K562 (cell line): ENCODE measurements at regions not wholly inside any gene's neighbourhood (a gene's known extent, or its start where the extent isn't known, plus 50 kb on each side); places are given as distances from the start of the nearest gene placed in this dataset.

Source experiments
- ADNP ChIP-seq: fragments of 200-800 bp; sonication (Bioruptor generic); IDR thresholded peaks from 2 replicates; pipeline ENCODE4 v1.6.1; 2016; ENCODE audit warnings: missing genetic modification characterization, missing compliant biosample characterization
- HDAC2 ChIP-seq: fragments of 450-650 bp; IDR thresholded peaks from 2 replicates; pipeline ENCODE4 v1.6.1; 2016; ENCODE audit warnings: mild to moderate bottlenecking
- RBM25 ChIP-seq: fragments of 200-400 bp; formaldehyde crosslinking; IDR thresholded peaks from 2 replicates; pipeline ENCODE4 v1.6.1; 2018; ENCODE audit warnings: low read length, low read depth, moderate library complexity; ENCODE audit not compliant: severe bottlenecking
- TF ChIP-seq, protein P1 (sequence below): fragments of 450-650 bp; IDR thresholded peaks from 2 replicates; pipeline ENCODE4 v1.6.1; 2016; ENCODE audit warnings: mild to moderate bottlenecking, moderate library complexity
- TF ChIP-seq, protein P2 (sequence below), 3 experiments: fragments of 200-800 bp in 1 of 3; fragments of 250-450 bp in 1 of 3; fragments of 450-650 bp in 1 of 3; sonication (Bioruptor Pico) in 1 of 3; sonication (Bioruptor generic) in 1 of 3; formaldehyde crosslinking in 1 of 3; IDR thresholded peaks; 2 replicates each; pipeline versions ENCODE4 v1.6.1 to v1.8.0; 2016 to 2022; ENCODE audit warnings: mild to moderate bottlenecking in 2 of 3, missing genetic modification characterization in 2 of 3, missing compliant biosample characterization in 1 of 3, moderate library complexity in 1 of 3
- TF ChIP-seq, protein P3 (sequence below): sonication (generic); formaldehyde crosslinking; IDR thresholded peaks from 2 replicates; pipeline ENCODE4 v1.8.0; 2023; ENCODE audit warnings: mild to moderate bottlenecking, missing genetic modification reagents

DNA sequence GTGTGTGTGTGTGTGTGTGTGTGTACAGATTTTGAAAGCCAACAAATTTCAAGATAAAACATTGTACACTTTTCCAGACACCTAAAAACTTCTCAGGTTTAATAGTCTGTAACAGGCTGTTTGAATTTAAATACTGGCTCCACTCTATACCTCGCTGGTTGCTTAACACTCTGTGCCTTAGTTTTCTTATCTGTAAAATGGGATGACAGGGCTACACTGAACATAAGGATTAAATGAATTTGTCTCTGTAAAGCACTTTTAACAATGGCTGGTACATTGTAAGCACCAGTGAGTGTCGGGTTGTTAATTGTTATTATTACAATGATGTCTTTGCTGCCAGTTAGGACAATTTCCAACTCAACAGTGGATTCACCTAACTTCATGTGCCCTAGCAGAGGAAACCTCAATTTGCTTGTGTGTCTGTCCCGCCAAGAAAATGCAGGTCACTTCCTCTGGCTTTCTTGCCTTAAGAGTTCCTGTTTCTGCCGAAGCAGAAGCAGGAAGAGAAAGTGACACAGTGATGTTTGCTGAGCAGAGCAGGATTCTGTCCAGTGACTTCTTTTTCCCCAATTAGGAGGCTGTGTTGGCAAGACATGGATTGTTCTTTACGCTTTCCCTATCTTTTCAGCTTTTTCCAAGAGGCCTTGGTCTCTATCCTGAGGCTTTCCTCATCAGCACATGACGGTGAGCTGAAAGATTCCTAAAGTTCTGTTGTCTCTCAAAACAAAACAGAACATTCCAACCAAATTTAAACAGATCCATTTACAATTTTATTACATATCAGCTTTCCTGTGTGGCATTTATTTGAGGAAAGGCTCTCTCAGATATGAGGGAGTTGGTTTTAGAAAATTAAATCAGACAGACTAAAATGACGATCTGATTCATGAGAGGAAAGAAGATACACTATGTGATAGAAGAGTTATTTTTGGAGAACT is 154.1 kb upstream of the ATP2B1 start (continued):
- TF ChIP-seq, protein P1, sequence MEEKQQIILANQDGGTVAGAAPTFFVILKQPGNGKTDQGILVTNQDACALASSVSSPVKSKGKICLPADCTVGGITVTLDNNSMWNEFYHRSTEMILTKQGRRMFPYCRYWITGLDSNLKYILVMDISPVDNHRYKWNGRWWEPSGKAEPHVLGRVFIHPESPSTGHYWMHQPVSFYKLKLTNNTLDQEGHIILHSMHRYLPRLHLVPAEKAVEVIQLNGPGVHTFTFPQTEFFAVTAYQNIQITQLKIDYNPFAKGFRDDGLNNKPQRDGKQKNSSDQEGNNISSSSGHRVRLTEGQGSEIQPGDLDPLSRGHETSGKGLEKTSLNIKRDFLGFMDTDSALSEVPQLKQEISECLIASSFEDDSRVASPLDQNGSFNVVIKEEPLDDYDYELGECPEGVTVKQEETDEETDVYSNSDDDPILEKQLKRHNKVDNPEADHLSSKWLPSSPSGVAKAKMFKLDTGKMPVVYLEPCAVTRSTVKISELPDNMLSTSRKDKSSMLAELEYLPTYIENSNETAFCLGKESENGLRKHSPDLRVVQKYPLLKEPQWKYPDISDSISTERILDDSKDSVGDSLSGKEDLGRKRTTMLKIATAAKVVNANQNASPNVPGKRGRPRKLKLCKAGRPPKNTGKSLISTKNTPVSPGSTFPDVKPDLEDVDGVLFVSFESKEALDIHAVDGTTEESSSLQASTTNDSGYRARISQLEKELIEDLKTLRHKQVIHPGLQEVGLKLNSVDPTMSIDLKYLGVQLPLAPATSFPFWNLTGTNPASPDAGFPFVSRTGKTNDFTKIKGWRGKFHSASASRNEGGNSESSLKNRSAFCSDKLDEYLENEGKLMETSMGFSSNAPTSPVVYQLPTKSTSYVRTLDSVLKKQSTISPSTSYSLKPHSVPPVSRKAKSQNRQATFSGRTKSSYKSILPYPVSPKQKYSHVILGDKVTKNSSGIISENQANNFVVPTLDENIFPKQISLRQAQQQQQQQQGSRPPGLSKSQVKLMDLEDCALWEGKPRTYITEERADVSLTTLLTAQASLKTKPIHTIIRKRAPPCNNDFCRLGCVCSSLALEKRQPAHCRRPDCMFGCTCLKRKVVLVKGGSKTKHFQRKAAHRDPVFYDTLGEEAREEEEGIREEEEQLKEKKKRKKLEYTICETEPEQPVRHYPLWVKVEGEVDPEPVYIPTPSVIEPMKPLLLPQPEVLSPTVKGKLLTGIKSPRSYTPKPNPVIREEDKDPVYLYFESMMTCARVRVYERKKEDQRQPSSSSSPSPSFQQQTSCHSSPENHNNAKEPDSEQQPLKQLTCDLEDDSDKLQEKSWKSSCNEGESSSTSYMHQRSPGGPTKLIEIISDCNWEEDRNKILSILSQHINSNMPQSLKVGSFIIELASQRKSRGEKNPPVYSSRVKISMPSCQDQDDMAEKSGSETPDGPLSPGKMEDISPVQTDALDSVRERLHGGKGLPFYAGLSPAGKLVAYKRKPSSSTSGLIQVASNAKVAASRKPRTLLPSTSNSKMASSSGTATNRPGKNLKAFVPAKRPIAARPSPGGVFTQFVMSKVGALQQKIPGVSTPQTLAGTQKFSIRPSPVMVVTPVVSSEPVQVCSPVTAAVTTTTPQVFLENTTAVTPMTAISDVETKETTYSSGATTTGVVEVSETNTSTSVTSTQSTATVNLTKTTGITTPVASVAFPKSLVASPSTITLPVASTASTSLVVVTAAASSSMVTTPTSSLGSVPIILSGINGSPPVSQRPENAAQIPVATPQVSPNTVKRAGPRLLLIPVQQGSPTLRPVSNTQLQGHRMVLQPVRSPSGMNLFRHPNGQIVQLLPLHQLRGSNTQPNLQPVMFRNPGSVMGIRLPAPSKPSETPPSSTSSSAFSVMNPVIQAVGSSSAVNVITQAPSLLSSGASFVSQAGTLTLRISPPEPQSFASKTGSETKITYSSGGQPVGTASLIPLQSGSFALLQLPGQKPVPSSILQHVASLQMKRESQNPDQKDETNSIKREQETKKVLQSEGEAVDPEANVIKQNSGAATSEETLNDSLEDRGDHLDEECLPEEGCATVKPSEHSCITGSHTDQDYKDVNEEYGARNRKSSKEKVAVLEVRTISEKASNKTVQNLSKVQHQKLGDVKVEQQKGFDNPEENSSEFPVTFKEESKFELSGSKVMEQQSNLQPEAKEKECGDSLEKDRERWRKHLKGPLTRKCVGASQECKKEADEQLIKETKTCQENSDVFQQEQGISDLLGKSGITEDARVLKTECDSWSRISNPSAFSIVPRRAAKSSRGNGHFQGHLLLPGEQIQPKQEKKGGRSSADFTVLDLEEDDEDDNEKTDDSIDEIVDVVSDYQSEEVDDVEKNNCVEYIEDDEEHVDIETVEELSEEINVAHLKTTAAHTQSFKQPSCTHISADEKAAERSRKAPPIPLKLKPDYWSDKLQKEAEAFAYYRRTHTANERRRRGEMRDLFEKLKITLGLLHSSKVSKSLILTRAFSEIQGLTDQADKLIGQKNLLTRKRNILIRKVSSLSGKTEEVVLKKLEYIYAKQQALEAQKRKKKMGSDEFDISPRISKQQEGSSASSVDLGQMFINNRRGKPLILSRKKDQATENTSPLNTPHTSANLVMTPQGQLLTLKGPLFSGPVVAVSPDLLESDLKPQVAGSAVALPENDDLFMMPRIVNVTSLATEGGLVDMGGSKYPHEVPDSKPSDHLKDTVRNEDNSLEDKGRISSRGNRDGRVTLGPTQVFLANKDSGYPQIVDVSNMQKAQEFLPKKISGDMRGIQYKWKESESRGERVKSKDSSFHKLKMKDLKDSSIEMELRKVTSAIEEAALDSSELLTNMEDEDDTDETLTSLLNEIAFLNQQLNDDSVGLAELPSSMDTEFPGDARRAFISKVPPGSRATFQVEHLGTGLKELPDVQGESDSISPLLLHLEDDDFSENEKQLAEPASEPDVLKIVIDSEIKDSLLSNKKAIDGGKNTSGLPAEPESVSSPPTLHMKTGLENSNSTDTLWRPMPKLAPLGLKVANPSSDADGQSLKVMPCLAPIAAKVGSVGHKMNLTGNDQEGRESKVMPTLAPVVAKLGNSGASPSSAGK: peak; percentile 48
- TF ChIP-seq, protein P2, sequence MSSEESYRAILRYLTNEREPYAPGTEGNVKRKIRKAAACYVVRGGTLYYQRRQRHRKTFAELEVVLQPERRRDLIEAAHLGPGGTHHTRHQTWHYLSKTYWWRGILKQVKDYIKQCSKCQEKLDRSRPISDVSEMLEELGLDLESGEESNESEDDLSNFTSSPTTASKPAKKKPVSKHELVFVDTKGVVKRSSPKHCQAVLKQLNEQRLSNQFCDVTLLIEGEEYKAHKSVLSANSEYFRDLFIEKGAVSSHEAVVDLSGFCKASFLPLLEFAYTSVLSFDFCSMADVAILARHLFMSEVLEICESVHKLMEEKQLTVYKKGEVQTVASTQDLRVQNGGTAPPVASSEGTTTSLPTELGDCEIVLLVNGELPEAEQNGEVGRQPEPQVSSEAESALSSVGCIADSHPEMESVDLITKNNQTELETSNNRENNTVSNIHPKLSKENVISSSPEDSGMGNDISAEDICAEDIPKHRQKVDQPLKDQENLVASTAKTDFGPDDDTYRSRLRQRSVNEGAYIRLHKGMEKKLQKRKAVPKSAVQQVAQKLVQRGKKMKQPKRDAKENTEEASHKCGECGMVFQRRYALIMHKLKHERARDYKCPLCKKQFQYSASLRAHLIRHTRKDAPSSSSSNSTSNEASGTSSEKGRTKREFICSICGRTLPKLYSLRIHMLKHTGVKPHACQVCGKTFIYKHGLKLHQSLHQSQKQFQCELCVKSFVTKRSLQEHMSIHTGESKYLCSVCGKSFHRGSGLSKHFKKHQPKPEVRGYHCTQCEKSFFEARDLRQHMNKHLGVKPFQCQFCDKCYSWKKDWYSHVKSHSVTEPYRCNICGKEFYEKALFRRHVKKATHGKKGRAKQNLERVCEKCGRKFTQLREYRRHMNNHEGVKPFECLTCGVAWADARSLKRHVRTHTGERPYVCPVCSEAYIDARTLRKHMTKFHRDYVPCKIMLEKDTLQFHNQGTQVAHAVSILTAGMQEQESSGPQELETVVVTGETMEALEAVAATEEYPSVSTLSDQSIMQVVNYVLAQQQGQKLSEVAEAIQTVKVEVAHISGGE (CRISPR knock-in tag; IDR thresholded peaks at IDR 0.05): 0 out of 6 replicates have a peak, but pooled peaks of 1 of the 3 experiments have one; percentile 33
- TF ChIP-seq HDAC2 (peak; percentile 25; the same call in 1 of the 2 replicates), ADNP (tag) (peak; percentile 76; the same call in 1 of the 2 replicates), RBM25 (peak; percentile 93)
- TF ChIP-seq, protein P3, sequence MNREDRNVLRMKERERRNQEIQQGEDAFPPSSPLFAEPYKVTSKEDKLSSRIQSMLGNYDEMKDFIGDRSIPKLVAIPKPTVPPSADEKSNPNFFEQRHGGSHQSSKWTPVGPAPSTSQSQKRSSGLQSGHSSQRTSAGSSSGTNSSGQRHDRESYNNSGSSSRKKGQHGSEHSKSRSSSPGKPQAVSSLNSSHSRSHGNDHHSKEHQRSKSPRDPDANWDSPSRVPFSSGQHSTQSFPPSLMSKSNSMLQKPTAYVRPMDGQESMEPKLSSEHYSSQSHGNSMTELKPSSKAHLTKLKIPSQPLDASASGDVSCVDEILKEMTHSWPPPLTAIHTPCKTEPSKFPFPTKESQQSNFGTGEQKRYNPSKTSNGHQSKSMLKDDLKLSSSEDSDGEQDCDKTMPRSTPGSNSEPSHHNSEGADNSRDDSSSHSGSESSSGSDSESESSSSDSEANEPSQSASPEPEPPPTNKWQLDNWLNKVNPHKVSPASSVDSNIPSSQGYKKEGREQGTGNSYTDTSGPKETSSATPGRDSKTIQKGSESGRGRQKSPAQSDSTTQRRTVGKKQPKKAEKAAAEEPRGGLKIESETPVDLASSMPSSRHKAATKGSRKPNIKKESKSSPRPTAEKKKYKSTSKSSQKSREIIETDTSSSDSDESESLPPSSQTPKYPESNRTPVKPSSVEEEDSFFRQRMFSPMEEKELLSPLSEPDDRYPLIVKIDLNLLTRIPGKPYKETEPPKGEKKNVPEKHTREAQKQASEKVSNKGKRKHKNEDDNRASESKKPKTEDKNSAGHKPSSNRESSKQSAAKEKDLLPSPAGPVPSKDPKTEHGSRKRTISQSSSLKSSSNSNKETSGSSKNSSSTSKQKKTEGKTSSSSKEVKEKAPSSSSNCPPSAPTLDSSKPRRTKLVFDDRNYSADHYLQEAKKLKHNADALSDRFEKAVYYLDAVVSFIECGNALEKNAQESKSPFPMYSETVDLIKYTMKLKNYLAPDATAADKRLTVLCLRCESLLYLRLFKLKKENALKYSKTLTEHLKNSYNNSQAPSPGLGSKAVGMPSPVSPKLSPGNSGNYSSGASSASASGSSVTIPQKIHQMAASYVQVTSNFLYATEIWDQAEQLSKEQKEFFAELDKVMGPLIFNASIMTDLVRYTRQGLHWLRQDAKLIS: 0 out of 2 replicates have a peak, but pooled peaks have one; percentile 33
